ENCODE measurements at regions not wholly inside any gene's neighbourhood (a gene's known extent, or its start where the extent isn't known, plus 50 kb on each side); places are given as distances from the start of the nearest gene placed in this dataset.
A peak's percentile ranks its signal among the peaks of the same experiment; 100 is the strongest.
"Not testable (repeated sequence)": the region's sequence is repeated elsewhere in the genome, so short reads cannot be mapped to it uniquely, and the experiment has no call there.

DNA sequence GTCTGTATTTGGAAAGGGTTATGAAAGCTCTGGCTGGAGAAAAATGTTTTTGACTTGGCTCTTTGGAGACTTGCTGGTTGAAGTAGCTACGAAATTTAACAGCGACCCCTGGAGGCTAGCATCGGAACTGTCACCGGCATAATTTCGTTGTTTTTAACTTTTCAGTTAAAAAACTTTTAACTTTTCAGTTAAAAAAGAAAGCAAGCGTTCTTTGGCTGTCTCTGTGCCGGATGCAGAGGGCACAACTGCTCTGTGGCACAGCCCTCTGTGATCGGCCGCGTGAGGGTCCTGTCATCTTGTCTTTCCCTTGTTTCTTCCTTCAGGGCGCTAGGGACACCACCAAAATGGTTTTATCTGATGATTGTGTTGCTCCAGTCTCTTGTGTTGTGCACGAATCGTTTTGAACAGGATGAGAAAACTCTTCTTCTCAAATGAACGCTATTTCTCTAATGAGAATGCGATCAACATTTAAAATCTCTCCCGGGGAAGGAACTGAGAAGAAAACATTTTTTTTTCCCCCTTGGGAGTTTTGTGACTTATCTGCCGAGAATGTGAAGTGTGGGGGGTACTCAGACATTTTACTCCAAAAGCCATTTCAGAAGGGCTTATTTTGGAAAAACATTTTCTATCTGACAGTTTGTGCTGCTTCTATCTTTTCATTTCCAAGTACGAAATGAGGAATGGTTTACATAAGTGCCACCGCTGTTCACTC lies 57.1 kb downstream of the ADCYAP1 start:
- peaks cover 6% of the 10 kb centered on the region for H3K4me1 Mint-ChIP-seq (ENCODE audit: low read depth)
- DNase-seq (ENCODE audit: low spot score): peak; percentile 10
- peak overlapping the region; percentile 1 for H3K4me3 Mint-ChIP-seq
- no peaks in the 10 kb centered on the region for H3K36me3 Mint-ChIP-seq (ENCODE audit: low read depth)
- no peak overlapping the region for H3K27ac Mint-ChIP-seq
- no peaks in the 10 kb centered on the region for H3K9me3 Mint-ChIP-seq
- peaks cover 16% of the 10 kb centered on the region for H3K27me3 Mint-ChIP-seq (ENCODE audit: low read depth)

DNA sequence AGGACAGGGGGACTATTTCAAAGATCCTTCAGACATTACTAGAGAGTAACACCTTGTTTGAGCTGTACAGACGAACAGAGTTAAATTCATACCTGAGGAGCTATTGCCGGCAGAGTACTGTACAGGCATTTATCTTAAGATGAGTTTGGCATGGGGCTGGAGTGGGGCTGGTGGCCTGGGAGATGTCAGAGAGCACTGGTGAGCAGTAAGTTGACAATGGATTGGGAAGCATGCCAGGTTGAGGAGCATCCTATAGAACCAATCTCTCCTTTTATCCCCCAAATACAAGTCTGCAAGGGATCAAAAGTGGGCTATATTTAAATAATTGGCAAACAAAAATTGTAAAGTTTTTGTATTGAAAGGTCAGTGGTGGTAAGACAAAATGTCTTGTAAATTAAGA lies 58.6 kb downstream of the ADCYAP1 start:
- no peak for DNase-seq (ENCODE audit: low spot score)
- no peak overlapping the region for H3K27ac Mint-ChIP-seq
- no peaks in the 10 kb centered on the region for H3K36me3 Mint-ChIP-seq (ENCODE audit: low read depth)
- no peak overlapping the region for H3K4me3 Mint-ChIP-seq
- H3K4me1 Mint-ChIP-seq (ENCODE audit: low read depth): peaks cover 6% of the 10 kb centered on the region
- H3K27me3 Mint-ChIP-seq (ENCODE audit: low read depth): peaks cover 16% of the 10 kb centered on the region
- no peaks in the 10 kb centered on the region for H3K9me3 Mint-ChIP-seq

DNA sequence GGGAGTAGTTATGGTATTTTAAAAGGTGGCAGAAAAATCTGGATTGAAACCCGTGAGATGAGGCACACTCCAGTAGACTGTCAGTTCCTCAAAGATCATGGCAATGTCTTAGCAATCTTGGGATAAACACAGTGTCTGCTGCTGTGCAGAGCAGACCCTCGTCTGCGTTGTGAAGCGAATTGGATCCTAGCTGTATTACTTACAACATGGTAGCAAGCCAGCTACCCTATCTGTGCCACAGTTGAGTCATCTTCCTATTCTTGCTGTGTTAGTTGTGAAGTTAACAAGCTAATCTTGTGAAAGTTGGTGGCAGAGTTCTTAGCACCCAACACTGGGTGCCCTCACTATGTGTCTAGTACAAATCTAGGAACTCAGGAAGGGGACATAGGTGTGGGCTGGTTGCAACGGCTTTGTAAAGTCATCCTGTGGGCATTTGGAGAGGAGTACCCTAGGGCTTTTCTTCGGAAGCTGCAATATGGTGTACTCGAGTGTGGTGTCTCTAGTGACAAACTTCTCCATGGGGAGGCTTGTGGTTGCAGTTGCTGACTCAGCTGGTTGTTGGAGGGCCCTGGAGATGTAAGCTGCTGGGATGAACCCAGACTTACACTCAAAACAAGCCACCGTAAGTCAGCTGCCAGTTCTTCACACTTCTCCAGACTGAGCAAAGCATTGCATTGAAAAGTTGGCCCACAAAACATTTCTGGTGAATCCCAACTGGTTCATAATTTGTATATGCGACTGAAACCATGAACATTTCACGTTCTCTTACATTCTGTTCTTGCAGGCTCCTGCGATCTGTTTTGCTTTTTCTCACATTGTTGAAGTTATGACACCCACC lies 61.5 kb downstream of the ADCYAP1 start:
- Mint-ChIP-seq H3K4me3 (no peak overlapping the region), H3K4me1 (ENCODE audit: low read depth) (peaks cover 6% of the 10 kb centered on the region), H3K27ac (no peak overlapping the region), H3K27me3 (ENCODE audit: low read depth) (peaks cover 16% of the 10 kb centered on the region), H3K9me3 (peaks cover 5% of the 10 kb centered on the region), H3K36me3 (ENCODE audit: low read depth) (no peaks in the 10 kb centered on the region)
- no peak for DNase-seq (ENCODE audit: low spot score)

DNA sequence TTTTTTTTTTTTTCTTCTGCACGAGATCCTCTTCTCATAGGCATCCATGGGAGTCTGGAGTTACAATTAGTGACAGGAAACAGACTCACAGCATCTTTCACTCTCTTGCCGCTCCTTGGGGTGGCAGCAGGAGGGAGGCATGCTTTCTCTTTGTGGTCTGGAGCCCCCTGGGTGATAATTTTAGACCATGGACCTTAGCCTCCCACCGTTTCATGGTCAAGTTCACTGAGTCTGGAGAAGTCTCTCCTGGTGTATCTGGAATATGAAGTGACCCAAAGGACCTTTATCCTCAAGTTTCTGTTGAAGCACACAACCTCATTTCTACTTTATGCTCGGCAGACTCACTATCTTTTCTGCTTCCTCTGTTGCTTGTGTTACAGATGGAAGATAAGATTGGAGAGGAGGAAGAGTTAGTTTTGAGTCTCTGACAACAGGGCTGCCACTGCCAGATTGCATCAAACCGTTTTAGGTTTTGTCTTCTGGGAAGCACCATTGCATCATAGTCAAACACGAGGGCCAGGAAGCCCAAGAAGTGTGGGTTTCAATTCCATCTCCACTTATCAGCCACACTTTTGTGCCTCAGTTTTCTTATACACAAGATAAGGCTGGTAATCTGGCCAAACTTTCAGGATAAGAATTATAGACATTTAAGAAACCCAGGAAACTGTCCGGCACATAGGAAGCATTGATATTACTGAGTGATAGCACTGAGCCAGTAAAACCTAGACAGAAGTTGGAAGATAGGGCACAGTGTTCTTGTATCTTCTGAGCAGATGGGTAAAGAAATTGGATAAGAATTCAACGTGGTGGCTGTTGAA lies 62.3 kb downstream of the ADCYAP1 start:
- no peak overlapping the region for H3K4me3 Mint-ChIP-seq
- peaks cover 5% of the 10 kb centered on the region for H3K9me3 Mint-ChIP-seq
- H3K27ac Mint-ChIP-seq: no peak overlapping the region
- H3K4me1 Mint-ChIP-seq (ENCODE audit: low read depth): peaks cover under 1% of the 10 kb centered on the region
- H3K27me3 Mint-ChIP-seq (ENCODE audit: low read depth): peaks cover 12% of the 10 kb centered on the region
- DNase-seq (ENCODE audit: low spot score): no peak
- no peaks in the 10 kb centered on the region for H3K36me3 Mint-ChIP-seq (ENCODE audit: low read depth)

GRCh38 chr18:968910-969309 lies 64.2 kb downstream of the ADCYAP1 start:
- not testable (repeated sequence) for H3K4me3 Mint-ChIP-seq; DNase-seq (ENCODE audit: low spot score); H3K4me1 Mint-ChIP-seq (ENCODE audit: low read depth); H3K9me3 Mint-ChIP-seq; H3K36me3 Mint-ChIP-seq (ENCODE audit: low read depth); H3K27me3 Mint-ChIP-seq (ENCODE audit: low read depth); H3K27ac Mint-ChIP-seq

GRCh38 chr18:969311-969710 lies 64.6 kb downstream of the ADCYAP1 start:
- H3K36me3 Mint-ChIP-seq (ENCODE audit: low read depth); H3K4me3 Mint-ChIP-seq; H3K27me3 Mint-ChIP-seq (ENCODE audit: low read depth); H3K9me3 Mint-ChIP-seq; H3K27ac Mint-ChIP-seq; DNase-seq (ENCODE audit: low spot score); H3K4me1 Mint-ChIP-seq (ENCODE audit: low read depth): not testable (repeated sequence)

- H3K9me3 Mint-ChIP-seq: peaks cover 16% of the 10 kb centered on the region
- not testable (repeated sequence) for DNase-seq (ENCODE audit: low spot score); H3K27me3 Mint-ChIP-seq (ENCODE audit: low read depth); H3K4me3 Mint-ChIP-seq; H3K27ac Mint-ChIP-seq; H3K4me1 Mint-ChIP-seq (ENCODE audit: low read depth); H3K36me3 Mint-ChIP-seq (ENCODE audit: low read depth)
These were observed 69.9 kb downstream of the ADCYAP1 start for GRCh38 chr18:974606-975005.

DNA sequence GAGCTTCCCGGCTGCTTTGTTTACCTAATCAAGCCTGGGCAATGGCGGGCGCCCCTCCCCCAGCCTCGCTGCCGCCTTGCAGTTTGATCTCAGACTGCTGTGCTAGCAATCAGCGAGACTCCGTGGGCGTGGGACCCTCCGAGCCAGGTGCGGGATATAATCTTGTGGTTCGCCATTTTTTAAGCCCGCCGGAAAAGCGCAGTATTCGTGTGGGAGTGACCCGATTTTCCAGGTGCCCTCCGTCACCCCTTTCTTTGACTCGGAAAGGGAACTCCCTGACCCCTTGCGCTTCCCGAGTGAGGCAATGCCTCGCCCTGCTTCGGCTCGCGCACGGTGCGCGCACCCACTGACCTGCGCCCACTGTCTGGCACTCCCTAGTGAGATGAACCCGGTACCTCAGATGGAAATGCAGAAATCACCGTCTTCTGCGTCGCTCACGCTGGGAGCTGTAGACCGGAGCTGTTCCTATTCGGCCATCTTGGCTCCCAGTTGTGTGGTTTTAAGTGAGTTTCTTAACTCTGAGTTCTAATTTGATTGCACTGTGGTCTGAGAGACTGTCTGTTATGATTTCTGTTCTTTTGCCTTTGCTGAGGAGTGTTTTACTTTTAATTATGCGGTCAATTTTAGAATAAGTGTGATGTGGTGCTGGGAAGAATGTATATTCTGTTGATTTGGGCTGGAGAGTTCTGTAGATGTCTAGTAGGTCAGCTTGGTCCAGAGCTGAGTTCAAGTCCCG lies 71.9 kb downstream of the ADCYAP1 start:
- DNase-seq (ENCODE audit: low spot score); H3K27ac Mint-ChIP-seq; H3K27me3 Mint-ChIP-seq (ENCODE audit: low read depth); H3K4me1 Mint-ChIP-seq (ENCODE audit: low read depth); H3K36me3 Mint-ChIP-seq (ENCODE audit: low read depth): not testable (repeated sequence)
- peak overlapping the region; percentile 19 for H3K4me3 Mint-ChIP-seq
- H3K9me3 Mint-ChIP-seq: peaks cover 11% of the 10 kb centered on the region

- H3K36me3 Mint-ChIP-seq (ENCODE audit: low read depth); H3K4me3 Mint-ChIP-seq; H3K4me1 Mint-ChIP-seq (ENCODE audit: low read depth); DNase-seq (ENCODE audit: low spot score); H3K27me3 Mint-ChIP-seq (ENCODE audit: low read depth); H3K27ac Mint-ChIP-seq: not testable (repeated sequence)
- H3K9me3 Mint-ChIP-seq: peaks cover 11% of the 10 kb centered on the region
These were observed 72.7 kb downstream of the ADCYAP1 start for GRCh38 chr18:977327-977726.

GRCh38 chr18:977732-978131 lies 73.1 kb downstream of the ADCYAP1 start:
- peaks cover 11% of the 10 kb centered on the region for H3K9me3 Mint-ChIP-seq
- H3K4me1 Mint-ChIP-seq (ENCODE audit: low read depth); H3K36me3 Mint-ChIP-seq (ENCODE audit: low read depth); H3K4me3 Mint-ChIP-seq; DNase-seq (ENCODE audit: low spot score); H3K27ac Mint-ChIP-seq; H3K27me3 Mint-ChIP-seq (ENCODE audit: low read depth): not testable (repeated sequence)

DNA sequence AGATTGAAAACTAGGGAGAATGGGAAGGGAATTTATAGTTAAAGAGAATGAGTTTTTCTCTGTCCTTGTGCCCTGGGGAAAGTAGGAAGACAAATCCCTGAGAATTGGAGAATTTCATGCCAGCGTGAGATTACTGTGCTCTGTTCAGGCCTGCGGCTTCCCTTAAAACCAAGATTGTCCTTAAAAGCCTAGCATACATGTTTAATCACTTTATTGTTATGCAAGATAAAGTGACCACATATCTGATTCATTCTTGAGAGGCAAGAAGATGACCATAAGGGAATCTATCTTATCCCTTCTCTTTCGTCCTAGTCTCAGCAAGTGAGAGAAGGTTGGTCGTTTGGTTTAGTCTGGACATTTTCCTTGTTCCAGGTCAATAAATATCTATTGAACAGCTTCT lies 75.9 kb downstream of the ADCYAP1 start:
- no peaks in the 10 kb centered on the region for H3K4me1 Mint-ChIP-seq (ENCODE audit: low read depth)
- no peaks in the 10 kb centered on the region for H3K27me3 Mint-ChIP-seq (ENCODE audit: low read depth)
- peaks cover 11% of the 10 kb centered on the region for H3K9me3 Mint-ChIP-seq
- no peak overlapping the region for H3K27ac Mint-ChIP-seq
- H3K36me3 Mint-ChIP-seq (ENCODE audit: low read depth): no peaks in the 10 kb centered on the region
- no peak for DNase-seq (ENCODE audit: low spot score)
- no peak overlapping the region for H3K4me3 Mint-ChIP-seq

DNA sequence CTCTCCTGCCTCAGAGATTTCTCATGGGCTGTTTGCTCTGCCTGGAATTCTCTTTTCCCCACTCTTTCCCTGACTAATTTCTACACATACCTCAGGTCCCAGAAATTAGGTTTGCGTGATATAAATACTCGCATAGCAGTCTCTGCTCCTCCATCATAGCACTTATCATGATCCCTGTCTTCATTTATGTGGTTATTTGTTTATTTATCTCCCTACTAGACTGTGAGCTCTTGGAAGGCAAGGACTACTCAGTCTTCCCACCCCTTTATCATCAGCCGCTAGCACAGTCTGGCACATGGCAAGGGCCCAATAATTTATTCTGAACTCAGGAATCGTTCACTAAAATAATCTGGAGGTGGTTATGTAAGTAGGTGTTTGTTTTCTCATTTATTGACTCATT lies 79.3 kb downstream of the ADCYAP1 start:
- Mint-ChIP-seq H3K4me3 (no peak overlapping the region), H3K36me3 (ENCODE audit: low read depth) (no peaks in the 10 kb centered on the region), H3K27me3 (ENCODE audit: low read depth) (no peaks in the 10 kb centered on the region), H3K9me3 (no peaks in the 10 kb centered on the region), H3K27ac (no peak overlapping the region), H3K4me1 (ENCODE audit: low read depth) (no peaks in the 10 kb centered on the region)
- DNase-seq (ENCODE audit: low spot score): no peak

DNA sequence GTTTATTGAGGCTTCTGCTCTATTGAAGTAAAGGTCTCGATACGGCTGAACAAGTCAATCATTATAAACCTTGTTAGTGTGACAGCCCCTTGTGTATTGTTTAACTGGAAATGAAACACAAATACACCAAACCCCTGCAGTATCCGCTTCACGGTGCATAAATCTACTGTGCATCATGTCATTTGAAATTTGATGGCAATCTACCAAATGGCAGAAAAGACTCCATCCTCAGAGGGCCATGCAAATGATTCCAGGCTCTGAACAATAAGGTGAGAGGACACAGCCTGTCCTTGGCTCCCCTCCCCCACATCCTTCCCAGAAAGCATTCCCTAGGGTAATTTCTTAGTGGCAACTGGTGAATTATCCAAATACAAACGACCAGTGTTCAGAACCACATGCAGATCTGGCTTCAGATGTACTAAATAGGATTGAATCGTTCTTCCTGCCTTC lies 80.6 kb downstream of the ADCYAP1 start:
- no peak overlapping the region for H3K4me3 Mint-ChIP-seq
- no peaks in the 10 kb centered on the region for H3K4me1 Mint-ChIP-seq (ENCODE audit: low read depth)
- H3K27me3 Mint-ChIP-seq (ENCODE audit: low read depth): no peaks in the 10 kb centered on the region
- H3K27ac Mint-ChIP-seq: no peak overlapping the region
- no peaks in the 10 kb centered on the region for H3K36me3 Mint-ChIP-seq (ENCODE audit: low read depth)
- no peaks in the 10 kb centered on the region for H3K9me3 Mint-ChIP-seq
- DNase-seq (ENCODE audit: low spot score): no peak
